Activated CD4-positive, alpha-beta T cell treated with anti-CD3 and anti-CD28 coated beads, Interleukin-2, Interleukin-4, amounts not matched to agents 100 ng/mL and 50 ng/mL, durations not matched to agents 16 hours and 8 hours (primary cell): ENCODE measurements at regions not wholly inside any gene's neighbourhood (a gene's known extent, or its start where the extent isn't known, plus 50 kb on each side); places are given as distances from the start of the nearest gene placed in this dataset.

Source experiments
- DNase-seq: peaks from one replicate; pipeline ENCODE4 v3.0.0-alpha.2; 2020; ENCODE audit warnings: low spot score

DNA sequence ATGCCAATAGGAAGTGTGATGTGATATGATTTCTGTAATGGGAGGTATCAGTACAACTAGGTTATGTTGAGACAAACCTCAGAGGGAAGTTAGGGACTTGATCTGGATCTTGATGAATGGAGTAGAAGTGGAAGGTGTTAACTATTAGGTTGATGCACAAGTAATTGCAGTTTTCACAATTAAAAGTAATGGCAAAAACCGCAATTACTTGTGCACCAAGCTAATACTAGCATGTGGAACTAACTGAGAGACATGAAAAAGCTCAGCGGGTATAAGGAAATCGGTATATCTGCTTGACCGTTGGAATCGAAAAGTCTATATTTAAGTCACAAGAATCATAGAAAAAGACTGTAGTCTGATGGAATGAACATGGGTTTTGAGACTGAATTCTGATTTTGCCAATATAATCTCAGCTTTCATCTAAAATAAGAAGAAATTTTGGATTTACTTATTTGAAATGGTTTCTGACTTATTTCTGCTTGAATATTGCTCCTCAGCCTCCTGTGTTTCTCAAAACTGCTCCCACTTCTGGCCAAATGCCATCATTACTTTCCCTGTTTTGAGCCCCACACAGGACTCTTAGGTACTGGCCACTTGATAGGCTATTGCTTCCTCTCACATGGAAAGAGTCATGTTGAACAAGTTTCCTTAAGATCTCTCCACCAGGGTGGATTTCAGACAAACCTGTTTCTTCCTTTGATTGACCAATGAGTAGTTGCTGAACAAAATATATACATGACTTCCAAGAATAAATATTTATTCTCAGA, 271.5 kb upstream of the COL8A1 start:
- no peak for DNase-seq

DNA sequence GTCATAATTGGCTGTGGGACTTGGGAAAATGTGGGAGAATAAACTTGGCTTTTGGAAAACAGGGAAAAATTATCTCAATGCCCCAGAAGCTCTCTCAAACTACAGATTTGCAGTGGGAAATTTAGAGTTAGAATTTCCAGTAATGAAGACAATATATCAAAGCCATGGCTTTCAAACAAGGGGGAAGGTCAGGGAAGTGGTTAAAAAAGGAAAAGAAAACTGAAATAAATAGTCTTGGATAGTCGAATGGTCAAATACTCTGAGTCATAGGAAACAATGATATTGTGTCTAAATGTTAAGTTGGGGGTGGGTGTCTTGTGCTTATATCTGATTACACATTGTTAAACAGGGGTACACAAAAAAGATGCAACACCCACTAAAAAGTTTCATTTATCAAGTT, 272.4 kb upstream of the COL8A1 start:
- DNase-seq, result no peak

DNA sequence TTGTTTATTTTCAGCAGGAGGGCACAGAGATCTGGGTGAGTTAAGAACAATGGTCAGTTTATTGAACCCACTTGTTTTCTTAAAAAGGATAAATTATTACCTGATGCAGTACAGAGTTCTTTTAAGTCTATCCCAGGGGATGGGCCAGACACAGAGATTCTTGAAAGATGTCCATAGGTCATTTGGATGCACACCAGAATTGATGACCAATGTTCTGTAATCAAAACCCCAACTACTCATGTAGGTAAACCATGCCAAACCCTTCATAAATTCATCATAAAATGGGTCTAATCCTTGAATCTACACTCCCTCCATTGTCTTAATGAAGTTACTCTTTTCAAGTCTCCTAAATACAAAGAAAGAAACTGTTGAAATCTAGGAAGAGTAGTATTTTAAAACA, 273.0 kb upstream of the COL8A1 start:
- DNase-seq, result no peak

DNA sequence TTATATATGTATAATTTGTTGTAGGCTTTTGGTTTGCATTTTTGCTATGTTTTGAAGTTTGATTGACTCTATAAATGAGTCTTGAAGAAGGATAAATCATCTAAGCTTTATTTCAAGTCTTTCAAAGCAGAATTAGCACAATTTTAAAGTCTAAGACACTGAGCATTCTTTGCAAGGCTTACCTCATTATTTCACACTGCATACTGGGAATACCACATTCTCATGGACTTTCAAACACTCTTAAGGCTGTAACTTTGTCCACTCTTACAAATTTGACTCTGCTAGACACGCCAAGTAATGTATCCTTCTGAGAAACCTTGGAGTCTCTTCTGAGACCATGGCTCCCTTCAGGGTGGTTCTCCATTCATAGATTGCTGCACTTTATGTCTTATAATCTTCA, 281.3 kb upstream of the COL8A1 start:
- DNase-seq, result no peak

DNA sequence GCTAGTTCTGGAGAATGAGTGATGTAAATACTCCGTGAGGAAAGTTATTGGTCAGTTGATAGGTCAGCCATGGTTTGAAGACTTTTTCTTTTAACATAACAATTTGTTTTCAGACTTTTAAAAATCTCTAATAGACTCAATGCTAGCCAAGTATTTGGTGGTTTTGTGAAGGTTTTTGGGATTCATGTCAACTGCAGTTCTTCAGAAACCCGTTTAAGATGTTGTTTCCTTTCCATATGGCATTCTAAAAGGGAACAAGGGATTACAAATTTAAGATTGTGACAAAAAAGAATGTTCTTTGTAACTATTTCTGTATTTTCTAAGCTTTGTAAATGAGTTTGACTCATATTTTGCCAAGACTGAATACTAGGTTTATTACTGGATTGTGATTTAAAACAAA, 281.7 kb upstream of the COL8A1 start:
- no peak for DNase-seq

DNA sequence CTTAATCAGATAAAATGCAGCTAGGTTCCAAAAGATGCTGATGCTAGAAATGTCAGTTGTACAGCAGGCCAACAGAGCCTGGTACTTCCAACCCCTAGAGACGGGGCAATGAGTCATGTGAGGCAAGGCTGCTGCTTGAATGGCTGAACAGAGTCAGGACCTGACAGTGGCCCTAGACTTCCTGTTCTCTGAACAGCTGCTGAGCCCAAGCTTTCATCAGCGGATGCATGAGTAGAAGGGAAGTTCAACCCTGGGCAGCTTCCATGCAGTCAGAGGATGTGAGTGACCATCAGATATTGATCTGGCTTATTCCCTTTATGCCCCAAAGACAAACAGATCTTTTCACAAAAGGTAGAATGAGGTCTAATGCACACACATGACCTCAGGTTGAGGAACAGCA, 282.9 kb upstream of the COL8A1 start:
- DNase-seq, result no peak

DNA sequence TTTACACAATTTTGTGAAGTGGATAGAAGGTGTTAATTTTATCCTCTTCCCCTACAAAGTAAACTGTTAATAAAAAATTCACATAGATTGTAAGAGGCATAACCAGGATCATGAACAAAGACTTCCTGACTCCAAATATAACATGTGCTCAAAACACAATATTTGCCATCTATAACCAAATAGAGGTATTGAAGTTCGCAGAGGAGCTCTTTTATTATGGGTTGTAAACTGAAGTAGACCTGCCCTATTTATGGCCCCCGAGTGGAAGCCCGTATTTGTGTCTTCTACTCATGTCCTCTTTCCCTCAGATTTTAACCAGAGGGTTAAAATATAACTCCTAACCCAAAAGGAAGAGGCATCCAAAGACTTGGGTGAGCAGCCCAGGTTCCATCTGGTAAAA, 285.6 kb upstream of the COL8A1 start:
- DNase-seq, result no peak

DNA sequence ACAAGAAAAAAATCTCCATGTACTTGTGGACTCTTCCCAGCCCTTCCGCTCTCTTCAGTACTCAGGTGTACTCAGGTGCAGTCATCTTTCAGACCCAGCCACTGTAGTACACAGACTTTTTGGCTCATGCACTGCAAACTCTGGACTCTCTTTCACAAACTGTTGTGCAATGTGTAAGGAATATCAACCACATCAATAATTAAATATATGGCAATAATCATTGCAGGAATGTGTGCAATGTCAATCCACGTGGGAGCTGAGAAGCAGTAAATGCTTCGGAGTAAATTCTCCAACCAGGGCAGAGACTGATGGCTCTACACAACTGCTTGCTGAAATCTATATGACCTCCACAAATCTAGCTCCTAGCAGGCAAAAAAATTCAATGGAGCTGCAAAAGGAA, 287.3 kb upstream of the COL8A1 start:
- no peak for DNase-seq

DNA sequence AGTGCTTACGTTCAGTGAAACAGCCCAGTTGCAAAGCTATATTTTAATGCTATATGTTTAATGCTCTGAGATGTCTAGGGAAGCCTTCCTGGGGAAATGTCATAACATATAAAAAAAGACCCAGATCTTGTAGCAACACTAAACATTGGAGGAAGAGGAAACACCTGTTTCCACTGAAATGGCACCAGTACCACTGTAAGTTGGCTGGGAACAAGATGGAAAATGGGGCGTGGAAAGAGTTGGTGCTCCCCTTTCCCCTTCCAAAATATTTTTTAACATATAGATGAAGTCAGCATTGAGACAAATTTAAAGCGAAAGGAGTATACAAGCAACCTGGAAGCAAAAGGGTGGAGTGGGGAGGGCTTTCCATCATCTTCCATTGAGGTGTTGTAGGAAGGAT, 289.9 kb upstream of the COL8A1 start:
- DNase-seq, result no peak

DNA sequence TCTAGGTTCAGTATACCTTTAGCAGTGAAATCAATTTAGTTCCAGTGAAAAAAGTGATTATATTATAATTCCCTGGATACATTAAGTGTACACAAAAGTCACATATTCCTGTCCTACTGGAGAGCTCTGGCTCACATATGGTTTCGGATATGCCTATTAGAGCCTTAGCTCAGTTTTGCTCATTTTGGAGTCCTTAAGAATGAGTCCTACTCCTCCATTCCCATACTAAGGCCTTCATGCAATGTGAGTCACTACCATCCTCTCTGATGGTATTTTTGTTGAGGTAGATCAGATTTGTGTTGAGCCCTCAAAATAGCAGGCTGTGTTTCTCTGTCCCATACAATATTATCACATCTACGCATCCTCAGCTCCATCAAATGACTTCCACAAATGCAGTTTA, 294.2 kb upstream of the COL8A1 start:
- no peak for DNase-seq

DNA sequence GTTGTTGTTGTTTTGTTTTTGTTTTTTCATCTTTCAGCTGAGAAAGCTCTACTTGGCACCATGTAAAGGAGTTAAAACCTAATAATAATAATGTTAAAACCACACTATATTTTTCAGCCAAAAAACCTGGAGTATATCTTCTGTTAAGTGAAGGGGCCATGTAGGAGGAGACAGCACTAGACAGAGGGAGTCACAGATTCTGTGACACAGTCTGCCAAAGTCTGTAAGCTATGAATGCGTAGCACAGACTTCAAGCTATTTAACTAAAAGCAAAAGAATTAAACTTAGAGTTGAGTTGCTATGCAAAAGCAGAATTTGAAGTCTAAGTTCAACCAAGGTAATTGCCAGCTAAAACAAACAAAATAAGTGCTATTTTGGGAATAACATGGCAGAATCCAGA, 296.0 kb upstream of the COL8A1 start:
- DNase-seq, result no peak

DNA sequence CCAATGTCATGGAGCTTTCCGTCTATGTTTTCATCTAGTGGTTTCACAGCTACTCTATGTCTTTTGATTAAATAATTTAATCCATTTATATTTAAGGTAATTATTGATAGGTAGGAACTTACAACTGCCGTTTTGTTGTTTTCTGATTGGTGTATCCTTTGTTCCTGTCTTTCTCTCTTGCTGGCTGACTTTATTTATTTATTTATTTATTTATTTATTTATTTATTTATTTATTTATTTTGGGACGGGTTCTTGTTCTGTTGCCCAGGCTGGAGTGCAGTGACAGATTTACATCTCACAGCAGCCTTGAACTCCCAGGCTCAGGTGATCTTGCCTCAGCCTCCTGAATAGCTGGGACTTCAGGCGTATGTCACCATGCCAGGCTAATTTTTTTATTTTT, 299.2 kb upstream of the COL8A1 start:
- no peak for DNase-seq

DNA sequence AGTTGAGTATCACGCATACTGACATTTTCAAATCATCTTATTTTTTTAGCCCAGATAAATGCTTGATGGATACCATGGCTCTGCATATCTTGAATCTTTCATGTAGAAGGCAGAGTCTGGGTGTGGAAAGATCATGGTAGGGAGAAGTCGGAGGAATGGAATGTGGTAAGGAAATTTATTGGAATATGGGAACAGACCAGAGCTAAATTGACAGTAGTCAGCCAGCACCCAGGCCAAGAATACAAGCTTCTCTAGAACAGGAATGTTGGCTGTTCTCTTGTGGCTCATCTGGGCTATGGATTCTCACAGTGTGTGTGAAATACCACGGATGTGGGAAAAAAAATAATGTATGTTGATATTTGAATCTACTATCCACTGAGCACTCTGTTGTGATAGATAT, 305.7 kb upstream of the COL8A1 start:
- DNase-seq, result no peak

DNA sequence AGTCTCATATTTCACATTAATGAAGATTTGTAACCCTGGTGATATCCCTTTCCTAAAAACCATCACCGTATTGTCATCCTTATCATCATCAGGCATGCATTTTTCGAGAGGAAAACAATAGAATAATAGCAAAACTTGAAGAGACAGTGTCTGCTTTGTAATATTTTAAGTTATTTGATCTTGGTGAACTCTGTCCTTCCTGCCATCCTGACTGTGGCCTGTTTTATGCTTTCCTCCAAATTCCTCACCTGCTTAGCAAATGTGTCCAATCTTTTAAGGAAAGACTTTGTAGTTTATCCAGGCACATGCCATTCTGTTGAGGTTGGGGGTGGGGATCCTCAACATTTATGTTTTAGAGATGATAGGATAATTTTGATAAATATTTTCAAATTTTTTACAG, 306.1 kb upstream of the COL8A1 start:
- DNase-seq, result no peak

DNA sequence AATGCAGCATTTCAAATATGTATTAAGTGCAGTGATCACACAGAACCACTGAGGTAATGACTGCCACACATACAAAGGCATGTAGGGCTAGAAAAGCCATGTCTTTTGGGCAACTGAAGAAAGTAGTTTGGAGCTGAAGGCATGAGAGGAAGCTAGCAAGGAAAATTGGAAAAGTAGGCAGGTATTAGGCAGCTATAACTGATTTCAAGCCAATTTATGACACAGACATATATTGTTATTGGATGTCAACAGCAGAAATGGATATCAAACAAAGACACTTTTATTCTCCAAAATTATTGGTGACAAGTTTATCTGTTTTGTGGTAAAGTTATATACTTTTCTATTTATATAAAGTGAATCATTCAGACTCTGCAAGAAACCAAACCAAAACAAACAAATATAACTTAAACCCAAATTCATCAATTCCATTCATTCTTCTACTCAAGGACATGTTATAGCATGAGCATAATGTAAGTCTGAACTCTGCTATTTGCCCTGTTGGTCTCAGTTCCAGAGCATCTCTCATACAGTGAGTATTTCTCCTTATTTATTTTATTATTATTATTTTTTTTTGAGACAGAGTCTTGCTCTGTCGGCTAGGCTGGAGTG, 307.4 kb upstream of the COL8A1 start:
- no peak for DNase-seq

DNA sequence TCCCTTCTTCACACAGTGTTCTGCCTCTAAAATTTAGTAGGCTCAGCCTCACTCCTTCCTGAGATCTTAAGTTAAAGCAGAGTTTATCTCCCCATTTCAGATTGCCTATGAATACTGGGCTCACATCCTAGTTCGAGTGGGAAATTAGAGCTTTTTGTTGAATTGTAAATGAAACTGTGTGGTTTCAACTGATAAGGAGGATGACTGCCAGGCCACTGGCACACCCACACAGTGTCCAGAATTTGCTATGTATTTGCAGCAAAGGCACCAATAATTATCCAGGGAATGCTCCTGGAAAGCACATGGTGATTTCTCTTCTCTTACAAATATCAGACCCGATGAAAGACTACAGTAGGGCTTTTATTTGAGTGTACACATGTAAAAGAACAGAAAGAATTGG, 308.1 kb upstream of the COL8A1 start:
- no peak for DNase-seq

DNA sequence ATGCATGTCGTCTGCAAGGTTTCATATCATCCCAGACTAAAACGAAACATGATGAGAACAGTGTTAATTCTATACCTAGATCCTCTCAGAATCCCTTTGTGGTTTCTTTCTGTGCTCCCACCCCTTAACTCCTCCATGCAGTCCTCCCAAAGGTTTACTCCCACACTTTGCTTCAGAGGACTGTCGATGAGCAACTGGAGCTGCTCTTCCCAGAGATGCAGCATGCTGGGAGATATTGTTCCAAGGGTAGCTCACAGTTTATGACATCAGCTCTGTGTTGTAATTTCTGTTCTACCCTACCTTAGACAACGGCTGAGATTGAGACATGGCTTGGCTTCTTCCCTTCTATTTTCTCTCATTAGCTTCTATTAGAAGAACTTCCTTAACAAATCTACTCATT, 313.0 kb upstream of the COL8A1 start:
- DNase-seq, result no peak

DNA sequence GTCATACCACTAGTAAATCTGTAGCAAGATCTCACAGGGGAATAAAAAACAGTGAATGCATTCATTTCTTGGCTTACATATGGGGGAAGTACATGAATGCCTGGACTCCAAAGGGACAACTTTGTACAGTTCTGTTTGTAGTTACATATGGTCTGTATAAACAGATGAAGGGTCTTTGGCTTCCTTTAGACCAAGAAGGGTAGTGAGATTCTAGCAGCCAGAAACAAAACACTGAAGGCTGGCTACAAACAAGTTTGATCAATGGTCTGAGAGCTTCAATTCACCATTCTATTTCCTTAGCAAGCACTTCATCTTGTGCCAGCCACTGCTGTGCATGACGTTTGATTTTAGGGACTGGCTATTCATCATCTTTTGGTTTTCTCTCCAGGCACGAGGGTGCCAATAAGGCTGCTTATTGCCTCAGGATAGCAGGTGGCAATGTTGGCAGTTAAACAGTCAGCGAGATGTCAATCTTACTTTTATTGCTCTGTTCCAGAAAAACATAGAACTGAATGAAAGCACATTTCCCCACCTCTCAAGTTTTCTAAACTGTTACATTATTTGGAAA, 313.7 kb upstream of the COL8A1 start:
- DNase-seq, result no peak

DNA sequence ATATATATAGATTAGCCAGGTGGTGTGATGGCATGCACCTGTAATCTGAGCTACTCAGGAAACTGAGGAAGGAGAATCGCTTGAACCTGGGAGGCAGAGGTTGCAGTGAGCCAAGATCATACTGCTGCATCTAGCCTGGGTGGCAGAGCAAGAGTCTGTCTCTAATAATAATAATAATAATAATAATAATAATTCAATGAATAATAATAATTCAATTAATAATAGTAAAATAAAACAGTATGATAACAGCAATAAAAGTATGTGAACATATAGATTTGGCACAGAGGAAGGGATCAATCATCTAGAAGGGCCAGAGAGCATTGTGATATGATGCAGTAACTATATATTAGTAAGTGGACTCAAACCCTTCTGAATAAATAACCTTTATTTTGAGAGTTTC, 314.5 kb upstream of the COL8A1 start:
- no peak for DNase-seq

DNA sequence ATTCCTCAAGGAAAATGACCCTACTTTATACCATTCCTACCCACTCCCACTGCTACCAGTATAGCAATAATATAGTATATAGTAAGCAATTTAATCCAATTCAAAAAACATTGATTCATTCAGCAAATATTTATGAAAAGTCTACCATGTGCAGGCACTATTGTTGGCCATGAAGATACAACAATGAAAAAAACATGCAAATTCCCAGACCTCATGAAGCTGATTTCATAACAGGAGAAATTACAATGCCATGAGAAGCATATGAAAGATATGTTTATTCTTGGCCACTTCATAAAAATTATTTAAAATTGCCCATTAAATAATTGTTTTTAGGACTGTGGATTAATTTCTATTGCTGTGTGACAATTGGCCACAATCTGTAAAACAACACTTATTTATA, 315.8 kb upstream of the COL8A1 start:
- no peak for DNase-seq

DNA sequence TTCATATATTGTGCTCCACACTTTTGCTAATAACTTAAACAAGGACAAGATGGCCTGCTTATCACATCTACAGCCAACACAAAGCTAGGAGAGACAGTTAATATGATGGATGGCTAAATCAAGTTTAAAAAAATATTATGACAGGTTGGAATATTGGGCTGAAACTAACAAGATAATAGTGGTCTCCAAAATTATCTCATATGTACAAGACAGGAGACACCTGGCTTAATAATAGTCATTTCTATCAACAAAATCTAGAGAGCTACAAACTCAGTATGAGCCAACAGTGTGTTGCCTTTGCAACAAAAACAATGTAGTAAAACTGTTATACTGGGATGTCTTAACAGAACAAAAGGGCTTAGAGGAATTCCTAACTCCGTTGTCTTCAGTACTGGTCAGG, 317.1 kb upstream of the COL8A1 start:
- DNase-seq, result no peak

DNA sequence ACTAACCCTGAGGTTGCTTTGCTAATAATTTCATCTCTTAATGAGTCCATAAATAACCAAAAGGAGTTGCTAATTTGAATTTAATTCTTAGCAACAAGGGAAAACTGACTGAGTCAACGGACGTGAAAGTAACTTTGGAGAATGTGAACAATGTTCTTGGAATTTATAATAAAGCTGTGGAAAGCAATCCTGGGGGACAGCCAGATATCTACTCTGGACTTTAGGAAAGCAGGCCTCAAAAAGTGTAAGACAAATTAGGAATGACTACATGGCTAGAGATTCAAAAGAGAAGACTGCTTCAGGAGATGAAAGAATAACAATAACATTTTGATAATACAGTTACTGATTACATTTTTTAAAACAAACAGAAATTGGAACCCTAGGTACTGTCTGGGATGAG, 318.4 kb upstream of the COL8A1 start:
- no peak for DNase-seq

DNA sequence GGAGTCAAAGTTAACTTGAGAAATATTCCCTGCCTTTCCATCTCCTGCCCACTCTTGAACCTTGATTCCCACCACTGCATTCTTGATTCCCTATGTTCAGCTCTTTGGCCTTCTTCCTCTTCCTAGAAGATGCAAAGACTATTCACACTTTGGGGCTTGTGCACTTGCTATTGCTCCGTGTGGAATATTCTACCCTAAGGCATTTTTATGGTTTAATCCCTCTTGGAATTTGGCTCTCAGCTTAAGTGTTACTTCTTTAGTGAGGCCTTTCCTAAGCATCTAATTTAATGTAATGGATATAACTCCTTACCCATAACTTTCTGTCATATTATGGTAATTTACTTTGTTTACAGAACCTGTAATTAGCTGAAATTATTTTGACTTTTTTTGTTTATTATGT, 318.9 kb upstream of the COL8A1 start:
- DNase-seq, result no peak

DNA sequence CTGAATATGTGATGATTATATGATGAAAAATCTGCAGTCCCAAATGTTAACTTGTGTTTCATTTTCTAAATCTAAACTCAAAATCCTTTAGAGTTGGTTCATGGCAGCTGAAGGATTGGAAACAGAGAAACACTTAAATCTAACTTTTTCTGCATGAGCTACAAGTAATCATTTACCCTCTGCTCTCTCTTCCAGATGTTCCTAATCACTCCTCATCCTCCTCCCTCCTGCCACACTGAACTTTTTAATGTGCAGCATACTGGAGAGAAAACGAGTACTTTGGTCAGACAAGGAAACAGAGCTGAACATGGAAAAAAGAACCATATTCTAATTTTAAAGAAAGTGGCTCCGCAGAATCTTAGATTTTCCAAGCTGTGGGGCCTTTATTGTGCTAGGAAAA, 321.2 kb upstream of the COL8A1 start:
- DNase-seq, result no peak
